ENCODE measurements at regions not wholly inside any gene's neighbourhood (a gene's known extent, or its start where the extent isn't known, plus 50 kb on each side); places are given as distances from the start of the nearest gene placed in this dataset.

- peak; percentile 28 for DNase-seq (ENCODE audit: low read depth)
- no peak for TF ChIP-seq CTCF (IDR thresholded peaks at IDR 0.05; ENCODE audit: insufficient read depth, low read depth, low read length, missing control alignments)
- no peak overlapping the region for H3K4me3 ChIP-seq (ENCODE audit: low read length)
Measured at GRCh38 chr9:107064378-107064777, 201.4 kb downstream of the ZNF462 start.

- no peak for TF ChIP-seq CTCF (IDR thresholded peaks at IDR 0.05; ENCODE audit: insufficient read depth, low read depth, low read length, missing control alignments)
- DNase-seq (ENCODE audit: low read depth): no peak
- H3K4me3 ChIP-seq (ENCODE audit: low read length): no peak overlapping the region
Measured at GRCh38 chr9:107065549-107065948, 202.6 kb downstream of the ZNF462 start.

- DNase-seq (ENCODE audit: low read depth): peak; percentile 12
- no peak for TF ChIP-seq CTCF (IDR thresholded peaks at IDR 0.05; ENCODE audit: insufficient read depth, low read depth, low read length, missing control alignments)
- H3K4me3 ChIP-seq (ENCODE audit: low read length): no peak overlapping the region
Measured at GRCh38 chr9:107067739-107068416, 204.9 kb downstream of the ZNF462 start.

GRCh38 chr9:107068581-107068980, 205.6 kb downstream of the ZNF462 start:
- DNase-seq (ENCODE audit: low read depth): no peak
- no peak overlapping the region for H3K4me3 ChIP-seq (ENCODE audit: low read length)
- no peak for TF ChIP-seq CTCF (IDR thresholded peaks at IDR 0.05; ENCODE audit: insufficient read depth, low read depth, low read length, missing control alignments)

GRCh38 chr9:107070586-107070985, 207.6 kb downstream of the ZNF462 start:
- no peak for TF ChIP-seq CTCF (IDR thresholded peaks at IDR 0.05; ENCODE audit: insufficient read depth, low read depth, low read length, missing control alignments)
- DNase-seq (ENCODE audit: low read depth): no peak
- no peak overlapping the region for H3K4me3 ChIP-seq (ENCODE audit: low read length)

GRCh38 chr9:107078061-107078460, 205.0 kb upstream of the RAD23B start:
- no peak for DNase-seq (ENCODE audit: low read depth)
- no peak for TF ChIP-seq CTCF (IDR thresholded peaks at IDR 0.05; ENCODE audit: insufficient read depth, low read depth, low read length, missing control alignments)
- H3K4me3 ChIP-seq (ENCODE audit: low read length): no peak overlapping the region

- TF ChIP-seq CTCF (IDR thresholded peaks at IDR 0.05; ENCODE audit: insufficient read depth, low read depth, low read length, missing control alignments): no peak
- H3K4me3 ChIP-seq (ENCODE audit: low read length): no peak overlapping the region
- DNase-seq (ENCODE audit: low read depth): no peak
Measured at GRCh38 chr9:107079589-107079988, 203.5 kb upstream of the RAD23B start.

All from epithelial cell of esophagus (primary cell).